H9 (cell line): ENCODE measurements at regions not wholly inside any gene's neighbourhood (a gene's known extent, or its start where the extent isn't known, plus 50 kb on each side); places are given as distances from the start of the nearest gene placed in this dataset.

ENCODE experiments used
- DNase-seq: peaks from one replicate; pipeline ENCODE4 v3.0.0-alpha.2; 2017
- H2AFZ ChIP-seq: one replicate; pipeline ENCODE4 v1.6.1; 2013; ENCODE audit warnings: mild to moderate bottlenecking, low read length, control low read depth, moderate library complexity
- H2AK5ac ChIP-seq: 2 replicates; pipeline ENCODE4 v1.6.1; 2013; ENCODE audit warnings: low read length, control low read depth, mixed read lengths; ENCODE audit not compliant: insufficient read length
- H2BK120ac ChIP-seq: one replicate; pipeline ENCODE4 v1.6.1; 2013; ENCODE audit warnings: low read depth, mild to moderate bottlenecking, low read length, control low read depth, inconsistent platforms; ENCODE audit not compliant: poor library complexity, severe bottlenecking
- H2BK12ac ChIP-seq: 2 replicates; pipeline ENCODE4 v1.6.1; 2013; ENCODE audit warnings: low read length, control low read depth, mixed read lengths, low read depth; ENCODE audit not compliant: insufficient read length
- H2BK15ac ChIP-seq: 2 replicates; pipeline ENCODE4 v1.6.1; 2013; ENCODE audit warnings: low read depth, low read length, control low read depth
- H2BK20ac ChIP-seq: one replicate; pipeline ENCODE4 v1.6.1; 2013; ENCODE audit warnings: low read depth, mild to moderate bottlenecking, low read length, control low read depth, inconsistent platforms; ENCODE audit not compliant: poor library complexity, severe bottlenecking
- H2BK5ac ChIP-seq: 2 replicates; pipeline ENCODE4 v1.6.1; 2013; ENCODE audit warnings: low read length, control low read depth, mixed read lengths; ENCODE audit not compliant: insufficient read length
- H3K14ac ChIP-seq: 2 replicates; pipeline ENCODE4 v1.6.1; 2013; ENCODE audit warnings: low read length, control low read depth; ENCODE audit not compliant: insufficient read depth
- H3K18ac ChIP-seq: 2 replicates; pipeline ENCODE4 v1.6.1; 2013; ENCODE audit warnings: low read depth, mild to moderate bottlenecking, mixed read lengths, low read length, control low read depth; ENCODE audit not compliant: insufficient read length
- H3K23ac ChIP-seq: 2 replicates; pipeline ENCODE4 v1.6.1; 2013; ENCODE audit warnings: low read length, control low read depth, mixed read lengths, low read depth; ENCODE audit not compliant: insufficient read length
- H3K23me2 ChIP-seq: 2 replicates; pipeline ENCODE4 v1.6.1; 2013; ENCODE audit warnings: low read depth, mild to moderate bottlenecking, mixed read lengths, low read length, control low read depth; ENCODE audit not compliant: insufficient read length, poor library complexity, severe bottlenecking
- H3K27ac ChIP-seq: 2 replicates; pipeline ENCODE4 v1.5.1; 2013; ENCODE audit warnings: low read length, control low read depth, mixed read lengths, low read depth; ENCODE audit not compliant: insufficient read length
- H3K27me3 ChIP-seq: 2 replicates; pipeline ENCODE4 v1.6.1; 2013; ENCODE audit warnings: low read length, control low read depth, inconsistent platforms; ENCODE audit not compliant: insufficient read depth
- H3K4ac ChIP-seq: 2 replicates; pipeline ENCODE4 v1.6.1; 2013; ENCODE audit warnings: low read depth, mild to moderate bottlenecking, control low read depth, inconsistent platforms, low read length, moderate library complexity
- H3K4me1 ChIP-seq: 2 replicates; pipeline ENCODE4 v1.6.1; 2013; ENCODE audit warnings: low read length, control low read depth, inconsistent platforms; ENCODE audit not compliant: insufficient read depth
- H3K4me2 ChIP-seq: 2 replicates; pipeline ENCODE4 v1.6.1; 2013; ENCODE audit warnings: low read length, control low read depth, mixed read lengths; ENCODE audit not compliant: insufficient read length, insufficient read depth
- H3K56ac ChIP-seq: 2 replicates; pipeline ENCODE4 v1.6.1; 2013; ENCODE audit warnings: low read depth, mild to moderate bottlenecking, mixed read lengths, low read length, control low read depth; ENCODE audit not compliant: insufficient read length
- H3K79me1 ChIP-seq: 2 replicates; pipeline ENCODE4 v1.6.1; 2013; ENCODE audit warnings: low read depth, mild to moderate bottlenecking, moderate library complexity, low read length, control low read depth, inconsistent platforms; ENCODE audit not compliant: insufficient read depth, poor library complexity, severe bottlenecking
- H3K79me2 ChIP-seq: 2 replicates; pipeline ENCODE4 v1.6.1; 2013; ENCODE audit warnings: low read length, control low read depth, inconsistent platforms; ENCODE audit not compliant: insufficient read depth
- H3K9ac ChIP-seq: 2 replicates; pipeline ENCODE4 v1.6.1; 2013; ENCODE audit warnings: low read length, control low read depth, mixed read lengths; ENCODE audit not compliant: insufficient read length; ENCODE audit errors: extremely low read depth
- H3K9me3 ChIP-seq: one replicate; pipeline ENCODE4 v1.6.1; 2013; ENCODE audit warnings: low read depth, low read length, inconsistent platforms; ENCODE audit not compliant: control insufficient read depth
- H3T11ph ChIP-seq: one replicate; pipeline ENCODE4 v1.6.1; 2013; ENCODE audit warnings: mild to moderate bottlenecking, low read length, control low read depth, inconsistent platforms
- H4K20me1 ChIP-seq: one replicate; pipeline ENCODE4 v1.6.1; 2013; ENCODE audit not compliant: control insufficient read depth, insufficient read length, insufficient read depth
- H4K5ac ChIP-seq: 2 replicates; pipeline ENCODE4 v1.6.1; 2013; ENCODE audit warnings: low read depth, mild to moderate bottlenecking, mixed read lengths, low read length, control low read depth; ENCODE audit not compliant: insufficient read length
- H4K8ac ChIP-seq: replicated peaks from 2 replicates; pipeline ENCODE4 v1.6.1; 2013; ENCODE audit warnings: low read length, control low read depth, mixed read lengths, low read depth; ENCODE audit not compliant: insufficient read length
- H4K91ac ChIP-seq: 2 replicates; pipeline ENCODE4 v1.6.1; 2013; ENCODE audit warnings: low read depth, mild to moderate bottlenecking, moderate library complexity, mixed read lengths, low read length, control low read depth; ENCODE audit not compliant: insufficient read length
- H3K27ac Mint-ChIP-seq, 3 experiments: 2 replicates in 2 of 3; 3 replicates in 1 of 3; pipeline ENCODE4 v1.8.0; 2020 to 2021; ENCODE audit warnings: mixed read lengths in 3 of 3, mild to moderate bottlenecking in 1 of 3, moderate library complexity in 1 of 3
- H3K27me3 Mint-ChIP-seq: 2 replicates; pipeline ENCODE4 v1.8.0; 2021; ENCODE audit warnings: low read depth, mild to moderate bottlenecking, moderate library complexity, mixed read lengths
- H3K36me3 Mint-ChIP-seq, 3 experiments: 2 replicates in 2 of 3; 3 replicates in 1 of 3; pipeline ENCODE4 v1.8.0; 2020 to 2021; ENCODE audit warnings: low read depth in 3 of 3, mixed read lengths in 3 of 3; ENCODE audit not compliant: insufficient read depth in 1 of 3
- H3K4me1 Mint-ChIP-seq, 2 experiments: 2 replicates each; pipeline ENCODE4 v1.8.0; 2020; ENCODE audit warnings: mixed read lengths in 2 of 2
- H3K4me3 Mint-ChIP-seq, 2 experiments: 2 replicates in 1 of 2; 3 replicates in 1 of 2; pipeline ENCODE4 v1.8.0; 2020 to 2021; ENCODE audit warnings: mild to moderate bottlenecking in 2 of 2, mixed read lengths in 2 of 2, moderate library complexity in 1 of 2
- H3K9me3 Mint-ChIP-seq, 2 experiments: 2 replicates in 1 of 2; 3 replicates in 1 of 2; pipeline ENCODE4 v1.8.0; 2020; ENCODE audit warnings: mild to moderate bottlenecking in 2 of 2, mixed read lengths in 2 of 2, moderate library complexity in 1 of 2
- CTCF ChIP-seq: fragments of 200-600 bp; sonication (generic); conservative IDR thresholded peaks from 3 replicates; pipeline ENCODE4 v1.8.0; 2021; ENCODE audit warnings: antibody characterized with exemption, mild to moderate bottlenecking
- WGBS: extraction: QIAGEN DNeasy Blood & Tissue Kit; methylation state at CpG from one replicate; pipeline ENCODE4 v1.1.7; 2013; ENCODE audit warnings: missing lambda C conversion rate, low lambda C conversion rate, mixed read lengths; ENCODE audit not compliant: insufficient read length; ENCODE audit errors: extremely low coverage; 5-methylcytosine and 5-hydroxymethylcytosine counted together

- Histone ChIP-seq H3K27me3 (no peaks in the 10 kb centered on the region), H3K23ac (no peak overlapping the region), H4K20me1 (no peaks in the 10 kb centered on the region), H2BK5ac (no peak overlapping the region), H4K8ac (no peak overlapping the region), H2BK15ac (no peak overlapping the region), H4K91ac (no peak overlapping the region), H2AK5ac (no peak overlapping the region), H3K9ac (no peak overlapping the region), H3K18ac (no peak overlapping the region), H3T11ph (no peak overlapping the region), H3K79me1 (no peaks in the 10 kb centered on the region), H3K27ac (no peak overlapping the region), H3K4me1 (no peaks in the 10 kb centered on the region), H3K9me3 (no peaks in the 10 kb centered on the region), H3K56ac (no peak overlapping the region), H4K5ac (no peak overlapping the region), H2BK12ac (no peak overlapping the region), H3K4ac (no peak overlapping the region), H2BK20ac (no peak overlapping the region), H2AFZ (no peak overlapping the region), H3K4me2 (no peak overlapping the region), H2BK120ac (no peak overlapping the region), H3K79me2 (no peaks in the 10 kb centered on the region), H3K23me2 (no peaks in the 10 kb centered on the region), H3K14ac (no peak overlapping the region)
- H3K36me3 Mint-ChIP-seq: no peaks in the 10 kb centered on the region
- no peak for DNase-seq
- no peak overlapping the region for H3K27ac Mint-ChIP-seq
- no CpG with 5 or more reads among the region's 2 CpGs for WGBS
- no peaks in the 10 kb centered on the region for H3K27me3 Mint-ChIP-seq
- no peak for TF ChIP-seq CTCF
- H3K4me3 Mint-ChIP-seq: no peak overlapping the region
- no peaks in the 10 kb centered on the region for H3K4me1 Mint-ChIP-seq
- no peaks in the 10 kb centered on the region; a peak in 1 of 5 replicates for H3K9me3 Mint-ChIP-seq
Measured at GRCh38 chr2:160694221-160694620, 200.6 kb upstream of the RBMS1 start.
